ENCODE measurements at regions not wholly inside any gene's neighbourhood (a gene's known extent, or its start where the extent isn't known, plus 50 kb on each side); places are given as distances from the start of the nearest gene placed in this dataset.
"Not testable (repeated sequence)": the region's sequence is repeated elsewhere in the genome, so short reads cannot be mapped to it uniquely, and the experiment has no call there.

GRCh38 chr22:35154937-35155387 is 89.0 kb downstream of the ISX start:
- H3K4me3 ChIP-seq (ENCODE audit: low read depth, low read length), result no peak overlapping the region
- DNase-seq (ENCODE audit: low read depth), result peak; percentile 67

GRCh38 chr22:35155403-35156025 is 89.6 kb downstream of the ISX start:
- H3K4me3 ChIP-seq (ENCODE audit: low read depth, low read length), result no peak overlapping the region
- no peak for TF ChIP-seq CTCF (IDR thresholded peaks at IDR 0.05; ENCODE audit: control insufficient read depth, extremely low read depth, insufficient read depth)
- DNase-seq (ENCODE audit: low read depth), result no peak

More at GRCh38 chr22:35154937-35155387, 89.0 kb downstream of the ISX start:
- peak; percentile 75 for TF ChIP-seq CTCF (IDR thresholded peaks at IDR 0.05; ENCODE audit: control insufficient read depth, extremely low read depth, insufficient read depth)

GRCh38 chr22:35156945-35157344 is 91.0 kb downstream of the ISX start:
- TF ChIP-seq CTCF (IDR thresholded peaks at IDR 0.05; ENCODE audit: control insufficient read depth, extremely low read depth, insufficient read depth), result no peak
- H3K4me3 ChIP-seq (ENCODE audit: low read depth, low read length), result no peak overlapping the region
- no peak for DNase-seq (ENCODE audit: low read depth)

GRCh38 chr22:35158336-35158735 is 92.4 kb downstream of the ISX start:
- no peak for TF ChIP-seq CTCF (IDR thresholded peaks at IDR 0.05; ENCODE audit: control insufficient read depth, extremely low read depth, insufficient read depth)
- H3K4me3 ChIP-seq (ENCODE audit: low read depth, low read length), result no peak overlapping the region
- DNase-seq (ENCODE audit: low read depth), result no peak

GRCh38 chr22:35159343-35159742 is 93.4 kb downstream of the ISX start:
- TF ChIP-seq CTCF (IDR thresholded peaks at IDR 0.05; ENCODE audit: control insufficient read depth, extremely low read depth, insufficient read depth), result no peak
- H3K4me3 ChIP-seq (ENCODE audit: low read depth, low read length), result no peak overlapping the region
- DNase-seq (ENCODE audit: low read depth), result no peak

- TF ChIP-seq CTCF (IDR thresholded peaks at IDR 0.05; ENCODE audit: control insufficient read depth, extremely low read depth, insufficient read depth), result no peak
- no peak overlapping the region for H3K4me3 ChIP-seq (ENCODE audit: low read depth, low read length)
- DNase-seq (ENCODE audit: low read depth), result no peak
Measured at GRCh38 chr22:35160268-35160667, 94.3 kb downstream of the ISX start.

GRCh38 chr22:35165896-35166295 is 91.4 kb upstream of the HMGXB4 start:
- DNase-seq (ENCODE audit: low read depth); H3K4me3 ChIP-seq (ENCODE audit: low read depth, low read length): not testable (repeated sequence)
